PC-3 (cell line): ENCODE measurements at regions not wholly inside any gene's neighbourhood (a gene's known extent, or its start where the extent isn't known, plus 50 kb on each side); places are given as distances from the start of the nearest gene placed in this dataset.
A peak's percentile ranks its signal among the peaks of the same experiment; 100 is the strongest.

Source experiments
- ATAC-seq: fragments of 200-7000 bp; cut with Tn5 transposase; 2 replicates; pipeline ENCODE4 v1.9.1; 2020; ENCODE audit warnings: mild to moderate bottlenecking, moderate library complexity
- BruUV-seq: library from RNA; stranded (reverse); fragments of 400-500 nt; replicated peaks from 2 replicates; lab custom pipeline; 2021; lab: Mats Ljungman, UMichigan
- CTCF ChIA-PET: fragments of 300-600 bp; sonication (Branson Sonifier 250); formaldehyde crosslinking; loops from one replicate; lab custom pipeline; 2022; ENCODE audit warnings: antibody characterized with exemption; lab: Charles Lee
- POLR2A ChIA-PET: fragments of 300-600 bp; sonication (Branson Sonifier 250); formaldehyde crosslinking; loops from one replicate; lab custom pipeline; 2022; ENCODE audit warnings: antibody characterized with exemption; ENCODE audit not compliant: unreplicated experiment; lab: Charles Lee
- DNase-seq: peaks from one replicate; pipeline ENCODE4 v3.0.0-alpha.2; 2015
- H2AFZ ChIP-seq: fragments of 300-600 bp; sonication (generic); 2 replicates; pipeline ENCODE4 v1.6.0; 2016; ENCODE audit warnings: antibody characterized with exemption, low read length
- H3F3A ChIP-seq: fragments of 300-600 bp; sonication (generic); one replicate; pipeline ENCODE4 v1.6.0; 2017; ENCODE audit warnings: antibody characterized with exemption, low read length, control low read depth, mild to moderate bottlenecking; ENCODE audit not compliant: unreplicated experiment
- H3K27ac ChIP-seq: fragments of 300-600 bp; sonication (generic); 2 replicates; pipeline ENCODE4 v1.5.1; 2016; ENCODE audit warnings: mild to moderate bottlenecking, low read length
- H3K27me3 ChIP-seq: fragments of 300-600 bp; sonication (generic); 2 replicates; pipeline ENCODE4 v1.6.1; 2016; ENCODE audit warnings: low read length, mixed read lengths
- H3K36me3 ChIP-seq: fragments of 300-600 bp; sonication (generic); 2 replicates; pipeline ENCODE4 v1.6.1; 2016; ENCODE audit warnings: low read depth, mixed run types, low read length, mixed read lengths
- H3K4me1 ChIP-seq: fragments of 300-600 bp; sonication (generic); 2 replicates; pipeline ENCODE4 v1.5.1; 2016; ENCODE audit warnings: low read length; ENCODE audit not compliant: insufficient read depth
- H3K4me2 ChIP-seq: fragments of 300-600 bp; sonication (generic); 2 replicates; pipeline ENCODE4 v1.6.0; 2016; ENCODE audit warnings: low read length
- H3K4me3 ChIP-seq: fragments of 300-600 bp; sonication (generic); 2 replicates; pipeline ENCODE4 v1.5.1; 2016; ENCODE audit warnings: mild to moderate bottlenecking, low read length, mixed read lengths
- H3K79me2 ChIP-seq: fragments of 300-600 bp; sonication (generic); 2 replicates; pipeline ENCODE4 v1.6.1; 2017; ENCODE audit warnings: low read length, mixed read lengths
- H3K9ac ChIP-seq: fragments of 300-600 bp; sonication (generic); 2 replicates; pipeline ENCODE4 v1.6.0; 2016; ENCODE audit warnings: mild to moderate bottlenecking, low read length
- H3K9me2 ChIP-seq: fragments of 300-600 bp; sonication (generic); replicated peaks from 2 replicates; pipeline ENCODE4 v1.6.1; 2016; ENCODE audit warnings: mixed run types, low read length, mixed read lengths
- H3K9me3 ChIP-seq: fragments of 300-600 bp; sonication (generic); 2 replicates; pipeline ENCODE4 v1.6.1; 2016; ENCODE audit warnings: low read length, mixed read lengths
- H4K20me1 ChIP-seq: fragments of 300-600 bp; sonication (generic); 2 replicates; pipeline ENCODE4 v1.6.1; 2016; ENCODE audit warnings: low read length, mixed read lengths
- CTCF ChIP-seq: fragments of 300-600 bp; sonication (generic); conservative IDR thresholded peaks from 2 replicates; pipeline ENCODE4 v1.5.1; 2017; ENCODE audit warnings: antibody characterized with exemption, low read depth, mild to moderate bottlenecking, low read length
- EZH2 ChIP-seq: fragments of 300-600 bp; sonication (generic); IDR thresholded peaks from one replicate; pipeline ENCODE4 v1.6.1; 2017; ENCODE audit warnings: antibody characterized with exemption, mild to moderate bottlenecking, low read length; ENCODE audit not compliant: unreplicated experiment
- EZH2phosphoT487 ChIP-seq: fragments of 300-600 bp; sonication (generic); IDR thresholded peaks from 2 replicates; pipeline ENCODE4 v1.6.1; 2018; ENCODE audit warnings: mild to moderate bottlenecking, antibody characterized with exemption, low read length, borderline replicate concordance
- intact Hi-C: fragments of 100-400 bp; cut with micrococcal nuclease; formaldehyde crosslinking; loops from 2 replicates; pipeline ENCODE4 v1.9.0; 2023

- no TSS peak for BruUV-seq
- H3K4me3 ChIP-seq, result no peak overlapping the region
- H3K36me3 ChIP-seq, result no peaks in the 10 kb centered on the region
- no peak overlapping the region for H3K27ac ChIP-seq
- H3K4me1 ChIP-seq, result no peaks in the 10 kb centered on the region; the same call in 1 of the 2 replicates
- H2AFZ ChIP-seq, result no peak overlapping the region
- no peak; the same call in 1 of the 2 replicates for ATAC-seq
- DNase-seq, result no peak
- no peaks in the 10 kb centered on the region for H3K79me2 ChIP-seq
- ChIA-PET POLR2A (no interaction called here), CTCF (interaction anchor here (0.6 kb wide), 1 partner anchor 51 kb away, joined by 5 read pairs; no protein-coding TSS in a partner anchor)
- intact Hi-C loops, result no loop called here
- no peaks in the 10 kb centered on the region for H3K9me3 ChIP-seq
- TF ChIP-seq EZH2phosphoT487 (no peak), EZH2 (no peak), CTCF (no peak)
- no peaks in the 10 kb centered on the region for H3F3A ChIP-seq
- H3K9ac ChIP-seq, result no peak overlapping the region
- no peaks in the 10 kb centered on the region for H4K20me1 ChIP-seq
- no peaks in the 10 kb centered on the region for H3K27me3 ChIP-seq
- no peak overlapping the region for H3K4me2 ChIP-seq
- H3K9me2 ChIP-seq, result no peaks in the 10 kb centered on the region
Measured at GRCh38 chr10:34908481-34908880, 93.4 kb upstream of the PARD3 start.

- no peaks in the 10 kb centered on the region for H4K20me1 ChIP-seq
- H3F3A ChIP-seq, result no peaks in the 10 kb centered on the region
- no peaks in the 10 kb centered on the region for H3K9me3 ChIP-seq
- TF ChIP-seq EZH2 (no peak), EZH2phosphoT487 (no peak)
- H3K9ac ChIP-seq, result no peak overlapping the region
- H2AFZ ChIP-seq, result no peak overlapping the region
- no peak overlapping the region for H3K4me2 ChIP-seq
- no peaks in the 10 kb centered on the region for H3K36me3 ChIP-seq
- no peaks in the 10 kb centered on the region for H3K79me2 ChIP-seq
- CTCF ChIA-PET, result interaction anchor here (0.6 kb wide), 1 partner anchor 51 kb away, joined by 5 read pairs; no protein-coding TSS in a partner anchor
- intact Hi-C loops, result no loop called here
- no peaks in the 10 kb centered on the region for H3K27me3 ChIP-seq
- H3K9me2 ChIP-seq, result no peaks in the 10 kb centered on the region
- POLR2A ChIA-PET, result interaction anchor here (0.6 kb wide), 1 partner anchor 174 kb away, joined by 5 read pairs; no protein-coding TSS in a partner anchor
- no TSS peak for BruUV-seq
- no peak overlapping the region for H3K4me3 ChIP-seq
- ATAC-seq (peak; percentile 24), DNase-seq (no peak)
- no peaks in the 10 kb centered on the region; the same call in 1 of the 2 replicates for H3K4me1 ChIP-seq
- H3K27ac ChIP-seq, result no peak overlapping the region
Measured at GRCh38 chr10:34907743-34908430, 92.8 kb upstream of the PARD3 start.

GRCh38 chr10:34906067-34906965 is 91.2 kb upstream of the PARD3 start:
- H3K27ac ChIP-seq, result no peak overlapping the region

More at GRCh38 chr10:34906067-34906965, 91.2 kb upstream of the PARD3 start:
- ChIA-PET CTCF (no interaction called here), POLR2A (no interaction called here)
- no peak overlapping the region for H3K4me2 ChIP-seq
- no TSS peak for BruUV-seq
- no peaks in the 10 kb centered on the region for H4K20me1 ChIP-seq
- H3K79me2 ChIP-seq, result no peaks in the 10 kb centered on the region
- no peak overlapping the region for H2AFZ ChIP-seq
- no peaks in the 10 kb centered on the region for H3F3A ChIP-seq
- H3K9me2 ChIP-seq, result no peaks in the 10 kb centered on the region
- no peak overlapping the region for H3K9ac ChIP-seq
- H3K9me3 ChIP-seq, result no peaks in the 10 kb centered on the region
- H3K27me3 ChIP-seq, result no peaks in the 10 kb centered on the region
- peaks cover 4% of the 10 kb centered on the region; the same call in 1 of the 2 replicates for H3K4me1 ChIP-seq
- no peaks in the 10 kb centered on the region for H3K36me3 ChIP-seq
- no peak for ATAC-seq
- intact Hi-C loops, result no loop called here
- no peak overlapping the region for H3K4me3 ChIP-seq
- DNase-seq, result no peak
- TF ChIP-seq CTCF (no peak), EZH2phosphoT487 (no peak), EZH2 (no peak)
